HG02759 (cell line): ENCODE measurements at regions not wholly inside any gene's neighbourhood (a gene's known extent, or its start where the extent isn't known, plus 50 kb on each side); places are given as distances from the start of the nearest gene placed in this dataset.
"Not testable (repeated sequence)": the region's sequence is repeated elsewhere in the genome, so short reads cannot be mapped to it uniquely, and the experiment has no call there.

Source experiments
- ATAC-seq: cut with Tn5 transposase; IDR thresholded peaks from one replicate; pipeline ENCODE4 v1.9.1; 2021; ENCODE audit warnings: mild to moderate bottlenecking, moderate library complexity; ENCODE audit not compliant: unreplicated experiment

GRCh38 chr2:195538937-195539336 lies 118.1 kb upstream of the SLC39A10 start:
- ATAC-seq: no peak

DNA sequence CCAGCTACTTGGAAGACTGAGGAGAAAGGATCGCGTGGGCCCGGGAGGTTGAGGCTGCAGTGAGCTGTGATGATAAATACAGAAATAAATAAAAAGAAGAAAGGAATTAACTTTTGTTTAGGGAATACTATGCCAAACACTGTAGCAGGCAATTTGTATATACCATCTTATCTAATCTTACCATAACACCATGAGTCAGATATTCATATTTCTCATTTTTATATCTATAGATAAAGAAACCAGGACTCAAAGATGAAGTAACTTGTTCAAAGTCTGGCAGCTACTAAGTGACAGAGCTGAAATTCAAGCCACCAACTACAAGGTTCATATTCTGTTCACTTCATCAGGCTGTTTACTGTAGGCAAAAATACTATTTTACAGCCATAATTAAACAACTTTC lies 119.2 kb upstream of the SLC39A10 start:
- ATAC-seq: no peak

DNA sequence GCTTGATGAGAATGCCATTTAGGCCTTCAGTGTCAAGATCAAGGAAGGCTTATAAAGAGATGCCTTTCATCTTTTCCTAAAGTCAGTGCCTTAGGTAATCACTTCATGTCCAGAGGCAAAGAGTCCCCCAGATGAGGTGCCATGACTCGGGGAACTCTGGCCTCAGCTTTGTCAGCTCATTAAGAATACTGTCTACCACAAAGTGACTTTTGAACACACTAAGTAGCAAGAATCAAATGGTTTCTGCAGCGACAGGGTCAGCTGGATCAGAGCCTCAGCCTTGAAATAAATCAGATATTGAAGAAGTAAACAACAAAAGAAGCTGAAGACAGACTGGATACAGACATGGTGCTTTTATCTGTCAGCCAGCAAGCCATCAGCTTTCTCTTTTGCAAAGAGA lies 120.1 kb upstream of the SLC39A10 start:
- no peak for ATAC-seq

DNA sequence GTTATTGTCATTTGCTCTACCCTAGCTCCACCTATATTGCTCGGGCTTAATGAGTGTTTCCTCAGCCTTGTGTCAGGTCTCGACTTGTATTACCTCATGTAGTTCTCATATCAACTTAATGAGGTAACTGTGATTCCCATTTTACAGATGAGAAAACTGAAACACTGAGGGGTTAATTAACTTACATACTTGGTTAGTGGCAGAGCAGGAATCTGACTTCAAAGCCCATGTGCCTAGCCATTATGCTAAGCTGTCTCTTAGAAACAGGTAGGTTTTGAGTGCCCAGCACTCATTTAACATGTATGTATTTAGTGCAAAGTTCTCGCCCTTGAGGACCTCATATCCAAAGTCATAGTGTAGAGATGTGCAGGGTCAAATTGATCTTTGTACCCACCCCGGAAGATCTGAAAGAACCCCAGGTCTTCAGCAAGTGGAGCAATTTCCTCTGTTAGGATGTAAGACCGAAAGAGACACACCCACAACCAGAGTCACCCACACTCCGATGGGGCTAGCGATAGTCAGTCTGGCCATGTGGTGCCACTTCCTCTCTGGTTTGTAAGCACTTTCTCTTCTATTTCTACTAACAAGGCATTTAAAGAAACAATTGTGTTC lies 121.0 kb upstream of the SLC39A10 start:
- peak; percentile 85 for ATAC-seq

GRCh38 chr2:195534971-195535370 lies 122.1 kb upstream of the SLC39A10 start:
- no peak for ATAC-seq

- ATAC-seq: peak; percentile 34
Measured at GRCh38 chr2:195533771-195534642, 123.0 kb upstream of the SLC39A10 start.

DNA sequence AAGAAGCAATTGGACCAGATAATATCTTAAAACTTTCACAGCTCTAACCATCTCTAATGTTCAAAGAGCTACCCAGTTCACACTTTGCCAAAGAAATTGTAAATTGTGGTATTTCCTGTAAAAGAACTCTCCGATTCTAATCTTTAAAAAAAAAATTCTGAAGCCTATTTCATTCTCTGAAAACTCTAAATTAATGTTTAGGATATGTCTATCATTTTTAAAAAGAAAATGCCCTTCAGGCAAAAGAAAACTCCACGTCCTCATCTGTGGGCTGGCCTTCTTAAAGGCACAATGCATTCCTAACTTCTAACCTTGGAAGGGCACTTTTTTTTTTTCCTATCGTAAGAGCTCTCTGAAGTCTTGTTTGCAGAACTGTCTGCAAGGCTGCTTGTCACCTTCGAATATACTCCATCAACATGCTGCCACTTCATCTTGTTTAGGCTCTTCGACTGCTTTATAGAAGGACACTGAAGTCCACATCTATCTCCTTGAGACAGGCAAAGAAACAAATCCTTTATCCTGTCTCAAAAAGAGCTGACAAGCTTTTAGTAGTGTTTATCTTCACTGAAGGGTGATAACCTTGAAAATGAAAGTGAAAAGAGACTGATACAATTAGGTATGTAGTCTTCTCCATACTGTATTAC lies 124.3 kb upstream of the SLC39A10 start:
- peak; percentile 36 for ATAC-seq

GRCh38 chr2:195532255-195532627 lies 124.8 kb upstream of the SLC39A10 start:
- no peak for ATAC-seq

DNA sequence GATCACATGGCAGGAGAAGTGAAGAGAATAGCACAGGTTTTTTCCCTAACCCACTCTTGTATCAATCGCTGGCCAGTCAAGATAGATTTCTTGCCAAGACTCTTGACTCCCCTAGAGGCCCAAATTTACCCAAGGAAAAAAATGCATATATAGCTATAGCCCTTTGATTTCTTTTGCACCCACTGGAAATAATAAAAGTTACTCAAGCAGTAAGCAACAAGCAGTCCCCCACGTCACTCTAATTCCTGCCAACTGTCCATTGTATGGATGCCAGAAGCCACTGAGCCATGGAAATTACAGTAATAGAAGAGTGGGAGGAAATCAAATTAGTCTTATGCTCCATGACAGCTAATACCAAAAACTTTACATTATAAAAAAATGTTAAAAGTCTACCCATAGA lies 125.3 kb upstream of the SLC39A10 start:
- ATAC-seq: no peak

DNA sequence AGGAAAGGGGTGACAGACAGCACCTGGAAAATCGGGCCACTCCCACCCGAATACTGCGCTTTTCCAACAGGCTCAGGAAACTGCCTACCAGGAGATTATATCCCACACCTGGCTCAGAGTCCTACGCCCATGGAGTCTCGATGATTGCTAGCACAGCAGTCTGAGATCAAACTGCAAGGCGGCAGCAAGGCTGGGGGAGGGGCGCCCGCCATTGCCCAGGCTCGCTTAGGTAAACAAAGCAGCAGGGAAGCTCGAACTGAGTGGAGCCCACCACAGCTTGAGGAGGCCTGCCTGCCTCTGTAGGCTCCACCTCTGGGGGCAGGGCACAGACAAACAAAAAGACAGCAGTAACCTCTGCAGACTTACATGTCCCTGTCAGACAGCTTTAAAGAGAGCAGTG lies 133.8 kb upstream of the SLC39A10 start:
- ATAC-seq: not testable (repeated sequence)

- no peak for ATAC-seq
Measured at GRCh38 chr2:195521589-195521988, 135.4 kb upstream of the SLC39A10 start.

DNA sequence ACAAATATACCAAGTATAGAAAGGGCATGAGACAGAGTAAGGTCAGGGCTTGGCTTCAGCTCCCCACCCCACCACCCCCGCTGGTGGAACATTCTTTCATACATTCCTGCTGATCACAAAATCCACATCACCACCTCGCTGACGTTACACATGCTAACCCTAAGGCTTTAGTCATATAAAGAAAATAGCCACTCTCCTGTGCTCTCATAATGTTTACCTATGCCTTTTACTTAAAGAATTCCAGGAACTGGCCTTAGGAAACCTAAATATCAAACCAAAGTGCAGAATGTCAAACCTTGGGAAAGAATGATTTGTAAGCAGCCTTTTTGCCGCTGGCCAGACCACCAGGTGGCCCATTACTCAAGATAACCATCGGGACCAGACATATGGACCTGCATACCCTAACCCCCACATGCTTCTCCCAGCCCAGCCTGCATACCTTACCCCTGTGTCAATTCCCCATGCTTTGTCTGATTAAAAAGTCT lies 136.3 kb upstream of the SLC39A10 start:
- no peak for ATAC-seq

- no peak for ATAC-seq
Measured at GRCh38 chr2:195515551-195515950, 141.5 kb upstream of the SLC39A10 start.

GRCh38 chr2:195514365-195514764 lies 142.7 kb upstream of the SLC39A10 start:
- no peak for ATAC-seq

- no peak for ATAC-seq
Measured at GRCh38 chr2:195513119-195513518, 143.9 kb upstream of the SLC39A10 start.

GRCh38 chr2:195509551-195509950 lies 147.5 kb upstream of the SLC39A10 start:
- ATAC-seq: no peak

- no peak for ATAC-seq
Measured at GRCh38 chr2:195508139-195508455, 148.9 kb upstream of the SLC39A10 start.

DNA sequence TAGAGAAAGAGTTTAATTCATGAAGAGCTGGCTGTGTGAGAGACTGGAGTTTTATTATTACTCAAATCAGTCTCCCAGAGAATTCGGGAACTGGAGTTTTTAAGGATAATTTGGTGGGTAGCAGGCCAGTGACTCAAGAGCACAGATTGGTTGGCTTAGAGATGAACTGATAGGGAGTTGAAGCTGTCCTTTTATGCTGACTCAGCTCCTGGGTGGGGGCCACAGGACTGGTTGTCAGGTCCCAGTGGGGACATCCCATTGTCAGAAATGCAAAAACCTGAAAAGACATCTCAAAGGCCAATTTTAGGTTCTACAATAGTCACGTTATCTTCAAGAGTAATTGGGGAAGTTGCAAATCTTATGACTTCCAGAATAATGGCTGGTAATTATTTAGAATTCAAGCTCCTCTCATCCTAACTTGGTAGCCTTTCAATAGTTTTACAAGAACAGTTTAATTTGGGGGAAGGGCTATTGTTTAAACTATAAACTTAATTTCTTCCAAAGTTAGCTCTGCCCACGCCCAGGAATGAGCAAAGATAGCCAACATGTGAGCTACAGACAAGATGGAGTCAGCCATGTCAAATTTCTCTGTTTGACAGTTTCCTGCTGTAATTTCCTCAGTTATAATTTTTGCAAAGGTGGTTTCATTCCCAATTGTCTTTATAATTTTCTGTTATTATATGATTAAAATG lies 149.4 kb upstream of the SLC39A10 start:
- ATAC-seq: no peak

- ATAC-seq: peak; percentile 89
Measured at GRCh38 chr2:195505701-195506100, 151.3 kb upstream of the SLC39A10 start.

DNA sequence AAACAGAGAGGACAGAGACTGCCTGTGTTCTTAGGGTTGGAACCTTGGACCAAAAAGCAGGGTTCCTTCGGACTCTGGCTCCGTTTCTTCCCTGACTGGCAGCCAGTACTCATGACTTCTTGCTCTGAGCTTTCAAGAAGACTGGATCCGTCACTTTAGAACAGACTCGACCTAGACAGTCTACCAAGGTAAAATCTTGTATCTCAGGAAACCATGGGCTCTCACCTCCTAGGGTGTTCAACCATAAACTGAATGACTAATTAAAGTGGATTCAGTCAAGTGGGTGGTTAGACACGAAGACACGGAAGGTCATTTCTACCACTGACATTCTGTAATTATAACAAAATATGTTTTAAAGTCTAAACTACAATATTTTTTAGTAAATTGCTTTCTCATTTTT lies 153.8 kb upstream of the SLC39A10 start:
- no peak for ATAC-seq

GRCh38 chr2:195501746-195502145 lies 155.3 kb upstream of the SLC39A10 start:
- no peak for ATAC-seq
